ENCODE measurements at regions not wholly inside any gene's neighbourhood (a gene's known extent, or its start where the extent isn't known, plus 50 kb on each side); places are given as distances from the start of the nearest gene placed in this dataset.

DNA sequence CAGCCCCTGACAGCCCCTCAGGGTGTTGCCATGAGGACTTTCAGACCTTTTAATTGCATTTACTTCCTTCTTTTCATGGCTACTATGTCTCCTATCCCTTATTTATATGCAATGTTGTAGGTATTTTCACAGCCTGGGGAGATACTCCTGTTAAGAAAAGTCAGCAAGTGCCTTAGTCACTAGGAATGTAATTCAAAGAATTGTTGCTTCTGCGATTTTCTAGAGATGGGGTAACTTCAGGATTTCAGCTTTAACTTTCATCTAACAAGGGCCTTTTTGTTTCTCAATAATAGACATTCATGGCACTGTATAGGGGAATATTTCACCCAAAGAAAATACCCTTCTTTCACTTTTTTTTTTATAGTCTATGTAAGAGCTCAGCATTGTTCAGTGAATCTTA is 533.3 kb upstream of the MIS18BP1 start:
- TF ChIP-seq CTCF (conservative IDR thresholded peaks at IDR 0.05; ENCODE audit: low read depth, low read length): no peak
- no peak for TF ChIP-seq EZH2 (IDR thresholded peaks at IDR 0.05; ENCODE audit: borderline replicate concordance, low read depth, low read length, poor library complexity, severe bottlenecking)

Data from A673 (cell line).